Stomach (tissue), 4 donors: ENCODE measurements at regions not wholly inside any gene's neighbourhood (a gene's known extent, or its start where the extent isn't known, plus 50 kb on each side); places are given as distances from the start of the nearest gene placed in this dataset.

Experiments
- CTCF ChIP-seq, 7 experiments: fragments of 450-650 bp in 4 of 7; fragments of 200-600 bp in 3 of 7; sonication (generic) in 3 of 7; IDR thresholded peaks; one replicate each; pipeline ENCODE4 v1.5.1; 2016 to 2019; ENCODE audit warnings: antibody characterized with exemption in 7 of 7, control low read depth in 2 of 7, mild to moderate bottlenecking in 1 of 7
- EP300 ChIP-seq: sonication (generic); formaldehyde crosslinking; IDR thresholded peaks from one replicate; pipeline ENCODE4 v1.6.1; 2017; ENCODE audit warnings: antibody characterized with exemption

- no peak for TF ChIP-seq EP300
- no peak for TF ChIP-seq CTCF (IDR thresholded peaks at IDR 0.05)
These were observed 457.4 kb upstream of the PROK2 start for GRCh38 chr3:72242326-72242725.
